ENCODE measurements at regions not wholly inside any gene's neighbourhood (a gene's known extent, or its start where the extent isn't known, plus 50 kb on each side); places are given as distances from the start of the nearest gene placed in this dataset.
"Not testable (repeated sequence)": the region's sequence is repeated elsewhere in the genome, so short reads cannot be mapped to it uniquely, and the experiment has no call there.

- DNase-seq = no peak
These were observed 1831.5 kb upstream of the MIR17HG start for GRCh38 chr13:89515948-89516347.

- DNase-seq = no peak
These were observed 1829.0 kb upstream of the MIR17HG start for GRCh38 chr13:89518289-89519077.

- DNase-seq = no peak
These were observed 1827.0 kb upstream of the MIR17HG start for GRCh38 chr13:89520468-89520867.

GRCh38 chr13:89521672-89522071, 1825.8 kb upstream of the MIR17HG start:
- DNase-seq = not testable (repeated sequence)

GRCh38 chr13:89541091-89542030, 1806.1 kb upstream of the MIR17HG start:
- DNase-seq = no peak

GRCh38 chr13:89550938-89551337, 1796.5 kb upstream of the MIR17HG start:
- no peak for DNase-seq

GRCh38 chr13:89554801-89555200, 1792.7 kb upstream of the MIR17HG start:
- peak; percentile 60 for DNase-seq

GRCh38 chr13:89565476-89566100, 1781.9 kb upstream of the MIR17HG start:
- DNase-seq = no peak

- no peak for DNase-seq
These were observed 1780.5 kb upstream of the MIR17HG start for GRCh38 chr13:89567025-89567424.

GRCh38 chr13:89568276-89568675, 1779.2 kb upstream of the MIR17HG start:
- no peak for DNase-seq

GRCh38 chr13:89568746-89569145, 1778.7 kb upstream of the MIR17HG start:
- no peak for DNase-seq

GRCh38 chr13:89571676-89572075, 1775.8 kb upstream of the MIR17HG start:
- no peak for DNase-seq

- DNase-seq = no peak
These were observed 1773.4 kb upstream of the MIR17HG start for GRCh38 chr13:89574077-89574476.

GRCh38 chr13:89577301-89577700, 1770.2 kb upstream of the MIR17HG start:
- no peak for DNase-seq

- DNase-seq = no peak
These were observed 1763.3 kb upstream of the MIR17HG start for GRCh38 chr13:89584058-89584620.

- no peak for DNase-seq
These were observed 1744.8 kb upstream of the MIR17HG start for GRCh38 chr13:89602655-89603054.

GRCh38 chr13:89603187-89603586, 1744.3 kb upstream of the MIR17HG start:
- DNase-seq = no peak

- no peak for DNase-seq
These were observed 1738.2 kb upstream of the MIR17HG start for GRCh38 chr13:89609318-89609717.

GRCh38 chr13:89610331-89610730, 1737.2 kb upstream of the MIR17HG start:
- DNase-seq = no peak

GRCh38 chr13:89610881-89611280, 1736.6 kb upstream of the MIR17HG start:
- no peak for DNase-seq

- no peak for DNase-seq
These were observed 1719.5 kb upstream of the MIR17HG start for GRCh38 chr13:89627996-89628395.

GRCh38 chr13:89628567-89628966, 1718.9 kb upstream of the MIR17HG start:
- no peak for DNase-seq

GRCh38 chr13:89650226-89650625, 1697.3 kb upstream of the MIR17HG start:
- no peak for DNase-seq

Measured in NCI-H146 (cell line).